Keratinocyte (primary cell): ENCODE measurements at regions not wholly inside any gene's neighbourhood (a gene's known extent, or its start where the extent isn't known, plus 50 kb on each side); places are given as distances from the start of the nearest gene placed in this dataset.

Experiments used
- CTCF ChIP-seq, 3 experiments: IDR thresholded peaks in 1 of 3; conservative IDR thresholded peaks in 1 of 3; optimal IDR thresholded peaks in 1 of 3; 2 replicates in 2 of 3; 3 replicates in 1 of 3; pipeline versions ENCODE3 to v1.5.1; 2011; ENCODE audit warnings: low read length in 3 of 3, mild to moderate bottlenecking in 3 of 3, moderate library complexity in 2 of 3, control low read depth in 1 of 3, inconsistent platforms in 1 of 3; ENCODE audit not compliant: insufficient read depth in 2 of 3; ENCODE audit errors: extremely low read depth in 1 of 3
- EZH2 ChIP-seq: IDR thresholded peaks from one replicate; pipeline ENCODE4 v1.6.1; 2012; ENCODE audit warnings: inconsistent platforms, mild to moderate bottlenecking, low read length, moderate library complexity

- TF ChIP-seq EZH2 (no peak), CTCF (optimal IDR thresholded peaks at IDR 0.05 in 1 of 3, IDR thresholded peaks at IDR 0.05 in 1 of 3, conservative IDR thresholded peaks at IDR 0.05 in 1 of 3; ENCODE audit: extremely low read depth in 1 of 3, insufficient read depth in 2 of 3, low read length in 3 of 3) (no peak)
Observed at GRCh38 chr11:127485541-127485940, 485.0 kb upstream of the KIRREL3 start.
